B cell (primary cell): ENCODE measurements at regions not wholly inside any gene's neighbourhood (a gene's known extent, or its start where the extent isn't known, plus 50 kb on each side); places are given as distances from the start of the nearest gene placed in this dataset.

Source experiments
- ATAC-seq: fragments of 200-7000 bp; cut with Tn5 transposase; one replicate; pipeline ENCODE4 v1.10.0; 2021; ENCODE audit warnings: low read depth, mild to moderate bottlenecking, moderate number of reproducible peaks, moderate library complexity
- CTCF ChIA-PET: fragments of 350-600 bp; sonication (Branson Sonifier 250); formaldehyde crosslinking; loops from one replicate; lab custom pipeline; 2021; ENCODE audit warnings: antibody characterized with exemption, inconsistent platforms; lab: Charles Lee
- POLR2A ChIA-PET: fragments of 350-600 bp; sonication (Branson Sonifier 250); formaldehyde crosslinking; loops from one replicate; lab custom pipeline; 2021; ENCODE audit warnings: antibody characterized with exemption; lab: Charles Lee
- DNase-seq: peaks from one replicate; pipeline ENCODE4 v3.0.0; 2013
- H2AFZ ChIP-seq: 2 replicates; pipeline ENCODE4 v1.6.1; 2012; ENCODE audit warnings: mild to moderate bottlenecking, low read depth, low read length; ENCODE audit not compliant: insufficient read depth, poor library complexity, severe bottlenecking
- H3K27ac ChIP-seq, 2 donors: 1 replicate in 1 of 2; 2 replicates in 1 of 2; pipeline ENCODE4 v1.5.1; 2012 to 2013; ENCODE audit warnings: low read length in 2 of 2, mild to moderate bottlenecking in 2 of 2, moderate library complexity in 1 of 2
- H3K27me3 ChIP-seq, 4 experiments: fragments of 200-600 bp in 1 of 4; sonication (generic) in 1 of 4; replicated peaks in 1 of 4; 1 replicate in 2 of 4; 2 replicates in 2 of 4; pipeline versions ENCODE4 v1.6.1 to v1.7.0; 2013 to 2016; ENCODE audit warnings: low read length in 3 of 4, mild to moderate bottlenecking in 2 of 4, mixed read lengths in 1 of 4, moderate library complexity in 1 of 4; ENCODE audit not compliant: insufficient read depth in 4 of 4, control insufficient read depth in 3 of 4; ENCODE audit errors: control extremely low read depth in 1 of 4
- H3K36me3 ChIP-seq, 2 experiments: replicated peaks in 1 of 2; 1 replicate in 1 of 2; 2 replicates in 1 of 2; pipeline versions ENCODE4 v1.6.1 to v1.7.1; 2013; ENCODE audit warnings: low read length in 1 of 2; ENCODE audit not compliant: insufficient read depth in 2 of 2, control insufficient read depth in 1 of 2; ENCODE audit errors: control extremely low read depth in 1 of 2, extremely low read depth in 1 of 2
- H3K4me1 ChIP-seq, 2 donors: fragments of 200-600 bp in 1 of 2; sonication (generic) in 1 of 2; 1 replicate in 1 of 2; 2 replicates in 1 of 2; pipeline versions ENCODE4 v1.5.1 to v1.6.1; 2013 to 2017; ENCODE audit warnings: low read length in 2 of 2; ENCODE audit not compliant: control insufficient read depth in 2 of 2, insufficient read depth in 2 of 2
- H3K4me2 ChIP-seq: replicated peaks from 2 replicates; pipeline ENCODE3; 2012; ENCODE audit warnings: mild to moderate bottlenecking, low read depth, low read length; ENCODE audit not compliant: poor library complexity, severe bottlenecking
- H3K4me3 ChIP-seq, 5 experiments: fragments of 200-600 bp in 1 of 5; sonication (generic) in 1 of 5; 1 replicate in 3 of 5; 2 replicates in 2 of 5; pipeline versions ENCODE4 v1.5.1 to v1.7.0; 2011 to 2016; ENCODE audit warnings: low read length in 4 of 5, mild to moderate bottlenecking in 4 of 5, low read depth in 2 of 5, control low read depth in 1 of 5, moderate library complexity in 1 of 5; ENCODE audit not compliant: insufficient read depth in 1 of 5; ENCODE audit errors: control extremely low read depth in 1 of 5, extremely low read depth in 1 of 5
- H3K79me2 ChIP-seq: fragments of 200-600 bp; sonication (generic); one replicate; pipeline ENCODE4 v1.6.0; 2016; ENCODE audit warnings: low read length; ENCODE audit not compliant: control insufficient read depth, insufficient read depth
- H3K9ac ChIP-seq: fragments of 200-600 bp; sonication (generic); 2 replicates; pipeline ENCODE4 v1.6.1; 2017; ENCODE audit warnings: mild to moderate bottlenecking, low read length, moderate library complexity
- H3K9me3 ChIP-seq, 3 donors: one replicate each; pipeline versions ENCODE4 v1.6.1 to v1.7.1; 2013; ENCODE audit warnings: low read length in 2 of 3; ENCODE audit not compliant: control insufficient read depth in 2 of 3, insufficient read depth in 1 of 3; ENCODE audit errors: control extremely low read depth in 1 of 3
- H4K20me1 ChIP-seq: 2 replicates; pipeline ENCODE4 v1.6.0; 2012; ENCODE audit warnings: mild to moderate bottlenecking, low read length; ENCODE audit not compliant: insufficient read depth, control insufficient read depth, poor library complexity, severe bottlenecking
- H3K27ac Mint-ChIP-seq: one replicate; pipeline ENCODE4 v1.8.0; 2021; ENCODE audit warnings: mixed read lengths
- H3K27me3 Mint-ChIP-seq: one replicate; pipeline ENCODE4 v1.8.0; 2021; ENCODE audit warnings: mixed read lengths
- H3K4me1 Mint-ChIP-seq: one replicate; pipeline ENCODE4 v1.8.0; 2021; ENCODE audit warnings: mixed read lengths
- H3K4me3 Mint-ChIP-seq: one replicate; pipeline ENCODE4 v1.8.0; 2021; ENCODE audit warnings: mixed read lengths
- H3K9me3 Mint-ChIP-seq: one replicate; pipeline ENCODE4 v1.8.0; 2022; ENCODE audit warnings: mixed read lengths; ENCODE audit not compliant: insufficient read depth
- CTCF ChIP-seq: fragments of 200-600 bp; IDR thresholded peaks from one replicate; pipeline ENCODE4 v1.8.0; 2022; ENCODE audit warnings: antibody characterized with exemption, mild to moderate bottlenecking
- EZH2 ChIP-seq: IDR thresholded peaks from 2 replicates; pipeline ENCODE4 v1.6.1; 2012; ENCODE audit warnings: borderline replicate concordance, low read depth, mild to moderate bottlenecking, moderate library complexity, low read length; ENCODE audit not compliant: insufficient read depth, poor library complexity, severe bottlenecking
- WGBS: methylation state at CpG from one replicate; pipeline ENCODE4 v1.1.5; 2013; ENCODE audit warnings: missing lambda C conversion rate; ENCODE audit not compliant: insufficient coverage; 5-methylcytosine and 5-hydroxymethylcytosine counted together
- intact Hi-C: fragments of 100-400 bp; cut with micrococcal nuclease; formaldehyde crosslinking; loops from one replicate; pipeline ENCODE4 v1.10.0; 2022

GRCh38 chr4:183838987-183839712 lies 66.0 kb upstream of the STOX2 start:
- H3K36me3 ChIP-seq: no peaks in the 10 kb centered on the region
- 67% methylated on average over 4 of the region's 16 CpGs for WGBS
- no peak overlapping the region for H3K4me2 ChIP-seq
- Mint-ChIP-seq H3K27ac (no peak overlapping the region), H3K27me3 (peaks cover 32% of the 10 kb centered on the region), H3K9me3 (no peaks in the 10 kb centered on the region), H3K4me3 (no peak overlapping the region), H3K4me1 (no peaks in the 10 kb centered on the region)
- H3K9me3 ChIP-seq: no peaks in the 10 kb centered on the region
- CTCF ChIA-PET: no interaction called here
- peaks cover 0 to 2% (median 0%) of the 10 kb centered on the region in 4 experiments for H3K27me3 ChIP-seq
- no peaks in the 10 kb centered on the region for H4K20me1 ChIP-seq
- no peaks in the 10 kb centered on the region for H3K79me2 ChIP-seq
- H2AFZ ChIP-seq: no peak overlapping the region
- ATAC-seq (no peak), DNase-seq (no peak)
- POLR2A ChIA-PET: no interaction called here
- H3K9ac ChIP-seq: no peak overlapping the region
- intact Hi-C loops: no loop called here
- no peak overlapping the region for H3K4me3 ChIP-seq
- no peak overlapping the region for H3K27ac ChIP-seq
- TF ChIP-seq EZH2 (no peak), CTCF (no peak)
- H3K4me1 ChIP-seq: no peaks in the 10 kb centered on the region

GRCh38 chr4:183840311-183840710 lies 64.8 kb upstream of the STOX2 start:
- H3K4me2 ChIP-seq: no peak overlapping the region
- Mint-ChIP-seq H3K4me1 (no peaks in the 10 kb centered on the region), H3K4me3 (no peak overlapping the region), H3K27me3 (peaks cover 35% of the 10 kb centered on the region), H3K27ac (no peak overlapping the region), H3K9me3 (no peaks in the 10 kb centered on the region)
- no peak overlapping the region for H3K4me3 ChIP-seq
- no peaks in the 10 kb centered on the region for H4K20me1 ChIP-seq
- TF ChIP-seq EZH2: no peak
- peak; percentile 86 for TF ChIP-seq CTCF
- DNase-seq: peak; percentile 60
- H3K9me3 ChIP-seq: no peaks in the 10 kb centered on the region
- POLR2A ChIA-PET: no interaction called here
- no peak overlapping the region for H3K9ac ChIP-seq
- no peaks in the 10 kb centered on the region for H3K79me2 ChIP-seq
- H3K4me1 ChIP-seq: no peaks in the 10 kb centered on the region
- no peak overlapping the region for H3K27ac ChIP-seq
- CTCF ChIA-PET: interaction anchor here (0.9 to 1.5 kb wide), 5 partner anchors 9 to 1294 kb away, joined by 3 to 6 read pairs (median 4); no protein-coding TSS in a partner anchor
- WGBS: 4% methylated on average over 3 of the region's 5 CpGs
- ATAC-seq: peak; percentile 39
- H3K36me3 ChIP-seq: no peaks in the 10 kb centered on the region
- intact Hi-C loops: loop anchor here (1.0 to 10.0 kb wide), 2 partner anchors 328 to 1294 kb away; no protein-coding TSS in a partner anchor
- H2AFZ ChIP-seq: no peak overlapping the region
- H3K27me3 ChIP-seq: peaks cover 0 to 2% (median 0%) of the 10 kb centered on the region in 4 experiments
